ENCODE measurements at regions not wholly inside any gene's neighbourhood (a gene's known extent, or its start where the extent isn't known, plus 50 kb on each side); places are given as distances from the start of the nearest gene placed in this dataset.

- no peaks in the 10 kb centered on the region for H3K36me3 ChIP-seq (replicated peaks; ENCODE audit: insufficient read depth, low read length)
- no peak for TF ChIP-seq EZH2 (optimal IDR thresholded peaks at IDR 0.05; ENCODE audit: low read depth, low read length)
- TF ChIP-seq CTCF (IDR thresholded peaks at IDR 0.05; ENCODE audit: low read length) = no peak
- no peak for TF ChIP-seq EZH2phosphoT487 (IDR thresholded peaks at IDR 0.05; ENCODE audit: low read length)
- no peak overlapping the region for H3K9ac ChIP-seq (ENCODE audit: low read length)
- no peak overlapping the region for H3K4me2 ChIP-seq (ENCODE audit: low read depth, low read length)
- H3K9me3 ChIP-seq (replicated peaks; ENCODE audit: insufficient read depth, low read length) = no peaks in the 10 kb centered on the region
- peaks cover 3% of the 10 kb centered on the region for H3K4me1 ChIP-seq (ENCODE audit: low read length)
- no peak overlapping the region for H2AFZ ChIP-seq (ENCODE audit: low read length)
- H3K27me3 ChIP-seq (replicated peaks; ENCODE audit: insufficient read depth, low read length) = no peaks in the 10 kb centered on the region
- DNase-seq = no peak
- H3K9me2 ChIP-seq (replicated peaks; ENCODE audit: insufficient read depth, low read length) = no peaks in the 10 kb centered on the region
- no peak overlapping the region for H3K27ac ChIP-seq (ENCODE audit: low read length)
- H3K4me3 ChIP-seq (ENCODE audit: low read length) = no peak overlapping the region
- no peaks in the 10 kb centered on the region for H4K20me1 ChIP-seq (ENCODE audit: insufficient read depth, low read length)
- H3F3A ChIP-seq (ENCODE audit: insufficient read depth, low read length) = no peaks in the 10 kb centered on the region
- H3K79me2 ChIP-seq (ENCODE audit: low read length) = no peaks in the 10 kb centered on the region
Observed at GRCh38 chr9:106076711-106077110, 382.4 kb downstream of the TMEM38B start.

GRCh38 chr9:106077731-106078130 lies 383.4 kb downstream of the TMEM38B start:
- Histone ChIP-seq H3K4me1 (ENCODE audit: low read length) (no peaks in the 10 kb centered on the region), H3K9me3 (replicated peaks; ENCODE audit: insufficient read depth, low read length) (no peaks in the 10 kb centered on the region), H3K27ac (ENCODE audit: low read length) (no peak overlapping the region), H3K4me2 (ENCODE audit: low read depth, low read length) (no peak overlapping the region), H3F3A (ENCODE audit: insufficient read depth, low read length) (no peaks in the 10 kb centered on the region), H3K79me2 (ENCODE audit: low read length) (no peaks in the 10 kb centered on the region), H3K9me2 (replicated peaks; ENCODE audit: insufficient read depth, low read length) (no peaks in the 10 kb centered on the region), H3K4me3 (ENCODE audit: low read length) (no peak overlapping the region), H3K9ac (ENCODE audit: low read length) (no peak overlapping the region), H3K27me3 (replicated peaks; ENCODE audit: insufficient read depth, low read length) (no peaks in the 10 kb centered on the region), H3K36me3 (replicated peaks; ENCODE audit: insufficient read depth, low read length) (no peaks in the 10 kb centered on the region), H2AFZ (ENCODE audit: low read length) (no peak overlapping the region), H4K20me1 (ENCODE audit: insufficient read depth, low read length) (no peaks in the 10 kb centered on the region)
- no peak for DNase-seq
- TF ChIP-seq EZH2phosphoT487 (IDR thresholded peaks at IDR 0.05; ENCODE audit: low read length) = no peak
- no peak for TF ChIP-seq CTCF (IDR thresholded peaks at IDR 0.05; ENCODE audit: low read length)
- TF ChIP-seq EZH2 (optimal IDR thresholded peaks at IDR 0.05; ENCODE audit: low read depth, low read length) = no peak

- Histone ChIP-seq H3K9ac (ENCODE audit: low read length) (no peak overlapping the region), H2AFZ (ENCODE audit: low read length) (no peak overlapping the region), H3K79me2 (ENCODE audit: low read length) (no peaks in the 10 kb centered on the region), H3K27me3 (replicated peaks; ENCODE audit: insufficient read depth, low read length) (no peaks in the 10 kb centered on the region), H3K9me2 (replicated peaks; ENCODE audit: insufficient read depth, low read length) (no peaks in the 10 kb centered on the region), H4K20me1 (ENCODE audit: insufficient read depth, low read length) (no peaks in the 10 kb centered on the region), H3K27ac (ENCODE audit: low read length) (no peak overlapping the region), H3K36me3 (replicated peaks; ENCODE audit: insufficient read depth, low read length) (no peaks in the 10 kb centered on the region), H3F3A (ENCODE audit: insufficient read depth, low read length) (no peaks in the 10 kb centered on the region), H3K4me3 (ENCODE audit: low read length) (no peak overlapping the region), H3K4me2 (ENCODE audit: low read depth, low read length) (no peak overlapping the region), H3K4me1 (ENCODE audit: low read length) (no peaks in the 10 kb centered on the region), H3K9me3 (replicated peaks; ENCODE audit: insufficient read depth, low read length) (no peaks in the 10 kb centered on the region)
- DNase-seq = no peak
- TF ChIP-seq EZH2phosphoT487 (IDR thresholded peaks at IDR 0.05; ENCODE audit: low read length) = no peak
- no peak for TF ChIP-seq CTCF (IDR thresholded peaks at IDR 0.05; ENCODE audit: low read length)
- no peak for TF ChIP-seq EZH2 (optimal IDR thresholded peaks at IDR 0.05; ENCODE audit: low read depth, low read length)
Observed at GRCh38 chr9:106082621-106083020, 388.3 kb downstream of the TMEM38B start.

Measured in MM.1S (cell line).